ENCODE measurements at regions not wholly inside any gene's neighbourhood (a gene's known extent, or its start where the extent isn't known, plus 50 kb on each side); places are given as distances from the start of the nearest gene placed in this dataset.

DNA sequence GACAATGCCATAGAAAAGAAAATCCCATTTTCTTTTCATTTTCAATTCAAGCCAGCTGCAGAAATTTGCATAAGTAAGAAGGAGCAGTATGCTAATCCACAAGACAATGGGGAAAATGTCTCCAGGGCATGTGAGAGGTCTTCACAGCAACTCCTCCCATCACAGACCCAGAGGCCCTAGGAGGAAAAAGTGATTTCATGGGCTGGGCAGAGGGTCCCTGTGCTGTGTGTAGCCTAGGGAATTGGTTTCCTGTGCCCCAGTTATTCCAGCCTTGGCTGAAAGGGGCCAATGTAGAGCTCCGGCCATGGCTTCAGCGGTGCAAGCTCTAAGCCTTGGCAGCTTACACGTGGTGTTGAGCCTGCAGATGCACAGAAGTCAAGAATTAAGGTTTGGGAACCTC lies 211.4 kb downstream of the CCDC59 start:
- Histone ChIP-seq H3K9ac (ENCODE audit: low read depth in 1 of 2, low read length in 2 of 2) (no peak overlapping the region), H3K9me3 (ENCODE audit: control insufficient read depth in 4 of 4, low read length in 3 of 4) (no peaks in the 10 kb centered on the region), H3K4me1 (ENCODE audit: control insufficient read depth in 4 of 4, insufficient read depth in 4 of 4, low read length in 3 of 4) (no peaks in the 10 kb centered on the region), H3K27me3 (ENCODE audit: control insufficient read depth in 4 of 4, insufficient read depth in 4 of 4, low read length in 3 of 4) (no peaks in the 10 kb centered on the region), H3K36me3 (ENCODE audit: control insufficient read depth in 4 of 4, insufficient read depth in 3 of 4, low read depth in 1 of 4, low read length in 3 of 4) (no peaks in the 10 kb centered on the region), H3K27ac (ENCODE audit: low read depth in 1 of 2, low read length in 2 of 2) (no peak overlapping the region), H3K4me3 (ENCODE audit: low read depth in 1 of 3, low read length in 3 of 3) (no peak overlapping the region)
- WGBS = 61% methylated on average over 3 of the region's 3 CpGs
- DNase-seq (ENCODE audit: low spot score) = no peak
- no peak for TF ChIP-seq MAX (IDR thresholded peaks at IDR 0.05)
- no peak for TF ChIP-seq RAD21 (IDR thresholded peaks at IDR 0.05)

DNA sequence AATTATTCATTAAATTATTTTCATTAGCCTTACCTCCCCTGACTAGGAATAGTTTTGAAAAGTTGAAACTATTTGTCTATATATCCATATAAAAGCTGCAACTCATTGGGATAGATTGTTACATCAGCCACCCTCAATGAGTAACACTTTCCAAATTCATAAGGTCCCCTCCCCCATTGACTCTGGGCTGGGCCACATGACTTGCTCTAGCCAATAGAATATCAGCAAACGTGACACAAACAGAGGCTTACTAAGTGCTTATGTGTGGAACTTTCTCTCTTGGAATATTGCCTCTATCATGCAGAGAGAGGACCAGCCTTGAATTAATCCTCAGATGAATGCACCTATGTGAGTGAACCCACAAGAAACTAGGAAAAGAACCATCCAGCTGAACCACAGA lies 213.7 kb downstream of the CCDC59 start:
- TF ChIP-seq RAD21 (IDR thresholded peaks at IDR 0.05) = no peak
- no peak for TF ChIP-seq FOXA1 (IDR thresholded peaks at IDR 0.05)
- TF ChIP-seq, protein P1, sequence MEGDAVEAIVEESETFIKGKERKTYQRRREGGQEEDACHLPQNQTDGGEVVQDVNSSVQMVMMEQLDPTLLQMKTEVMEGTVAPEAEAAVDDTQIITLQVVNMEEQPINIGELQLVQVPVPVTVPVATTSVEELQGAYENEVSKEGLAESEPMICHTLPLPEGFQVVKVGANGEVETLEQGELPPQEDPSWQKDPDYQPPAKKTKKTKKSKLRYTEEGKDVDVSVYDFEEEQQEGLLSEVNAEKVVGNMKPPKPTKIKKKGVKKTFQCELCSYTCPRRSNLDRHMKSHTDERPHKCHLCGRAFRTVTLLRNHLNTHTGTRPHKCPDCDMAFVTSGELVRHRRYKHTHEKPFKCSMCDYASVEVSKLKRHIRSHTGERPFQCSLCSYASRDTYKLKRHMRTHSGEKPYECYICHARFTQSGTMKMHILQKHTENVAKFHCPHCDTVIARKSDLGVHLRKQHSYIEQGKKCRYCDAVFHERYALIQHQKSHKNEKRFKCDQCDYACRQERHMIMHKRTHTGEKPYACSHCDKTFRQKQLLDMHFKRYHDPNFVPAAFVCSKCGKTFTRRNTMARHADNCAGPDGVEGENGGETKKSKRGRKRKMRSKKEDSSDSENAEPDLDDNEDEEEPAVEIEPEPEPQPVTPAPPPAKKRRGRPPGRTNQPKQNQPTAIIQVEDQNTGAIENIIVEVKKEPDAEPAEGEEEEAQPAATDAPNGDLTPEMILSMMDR (IDR thresholded peaks at IDR 0.05; ENCODE audit: low read depth, low read length, missing input control) = no peak
- TF ChIP-seq ZBTB33 (IDR thresholded peaks at IDR 0.05) = no peak
- TF ChIP-seq GABPA (IDR thresholded peaks at IDR 0.05 in 1 of 2, conservative IDR thresholded peaks at IDR 0.05 in 1 of 2) = no peak
- TF ChIP-seq HNF4G (IDR thresholded peaks at IDR 0.05) = no peak
- no peaks in the 10 kb centered on the region for H3K36me3 ChIP-seq (ENCODE audit: control insufficient read depth in 4 of 4, insufficient read depth in 3 of 4, low read depth in 1 of 4, low read length in 3 of 4)
- H3K9ac ChIP-seq (ENCODE audit: low read depth in 1 of 2, low read length in 2 of 2) = no peak overlapping the region
- H3K4me3 ChIP-seq (ENCODE audit: low read depth in 1 of 3, low read length in 3 of 3) = no peak overlapping the region
- no peak for DNase-seq (ENCODE audit: low spot score)
- no peaks in the 10 kb centered on the region for H3K27me3 ChIP-seq (ENCODE audit: control insufficient read depth in 4 of 4, insufficient read depth in 4 of 4, low read length in 3 of 4)
- H3K9me3 ChIP-seq (ENCODE audit: control insufficient read depth in 4 of 4, low read length in 3 of 4) = no peaks in the 10 kb centered on the region
- H3K27ac ChIP-seq (ENCODE audit: low read depth in 1 of 2, low read length in 2 of 2) = no peak overlapping the region
- 43% methylated on average over 1 of the region's 1 CpG for WGBS
- H3K4me1 ChIP-seq (ENCODE audit: control insufficient read depth in 4 of 4, insufficient read depth in 4 of 4, low read length in 3 of 4) = no peaks in the 10 kb centered on the region

GRCh38 chr12:82132390-82132789 lies 225.8 kb downstream of the CCDC59 start:
- Histone ChIP-seq H3K9me3 (ENCODE audit: control insufficient read depth in 4 of 4, low read length in 3 of 4) (no peaks in the 10 kb centered on the region), H3K9ac (ENCODE audit: low read depth in 1 of 2, low read length in 2 of 2) (no peak overlapping the region), H3K36me3 (ENCODE audit: control insufficient read depth in 4 of 4, insufficient read depth in 3 of 4, low read depth in 1 of 4, low read length in 3 of 4) (no peaks in the 10 kb centered on the region), H3K4me1 (ENCODE audit: control insufficient read depth in 4 of 4, insufficient read depth in 4 of 4, low read length in 3 of 4) (no peaks in the 10 kb centered on the region), H3K4me3 (ENCODE audit: low read depth in 1 of 3, low read length in 3 of 3) (no peak overlapping the region), H3K27me3 (ENCODE audit: control insufficient read depth in 4 of 4, insufficient read depth in 4 of 4, low read length in 3 of 4) (no peaks in the 10 kb centered on the region), H3K27ac (ENCODE audit: low read depth in 1 of 2, low read length in 2 of 2) (no peak overlapping the region)
- WGBS = 85% methylated on average over 3 of the region's 3 CpGs
- DNase-seq (ENCODE audit: low spot score) = no peak
- TF ChIP-seq NR2F2 (IDR thresholded peaks at IDR 0.05) (no peak), SP1 (IDR thresholded peaks at IDR 0.05) (no peak), YY1 (IDR thresholded peaks at IDR 0.05) (no peak), HNF4G (IDR thresholded peaks at IDR 0.05) (no peak), RXRA (IDR thresholded peaks at IDR 0.05) (no peak), FOXA2 (IDR thresholded peaks at IDR 0.05) (no peak), JUND (IDR thresholded peaks at IDR 0.05) (no peak), REST (IDR thresholded peaks at IDR 0.05) (no peak), RAD21 (IDR thresholded peaks at IDR 0.05) (no peak), HNF4A (conservative IDR thresholded peaks at IDR 0.05) (no peak), FOXA1 (IDR thresholded peaks at IDR 0.05) (no peak), TAF1 (conservative IDR thresholded peaks at IDR 0.05) (no peak)
- TF ChIP-seq, protein P1 (IDR thresholded peaks at IDR 0.05; ENCODE audit: low read depth, low read length, missing input control) = no peak
- TF ChIP-seq, protein P2, sequence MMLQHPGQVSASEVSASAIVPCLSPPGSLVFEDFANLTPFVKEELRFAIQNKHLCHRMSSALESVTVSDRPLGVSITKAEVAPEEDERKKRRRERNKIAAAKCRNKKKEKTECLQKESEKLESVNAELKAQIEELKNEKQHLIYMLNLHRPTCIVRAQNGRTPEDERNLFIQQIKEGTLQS (IDR thresholded peaks at IDR 0.05) = no peak
